Muscle of leg (tissue), 3 donors: ENCODE measurements at regions not wholly inside any gene's neighbourhood (a gene's known extent, or its start where the extent isn't known, plus 50 kb on each side); places are given as distances from the start of the nearest gene placed in this dataset.
A peak's percentile ranks its signal among the peaks of the same experiment; 100 is the strongest.
"Not testable (repeated sequence)": the region's sequence is repeated elsewhere in the genome, so short reads cannot be mapped to it uniquely, and the experiment has no call there.

Source experiments
- DNase-seq: peaks from one replicate; pipeline ENCODE4 v3.0.0; 2013
- H3K27ac ChIP-seq: one replicate; pipeline ENCODE4 v1.5.1; 2013; ENCODE audit warnings: mild to moderate bottlenecking, low read length, control low read depth
- H3K27me3 ChIP-seq: one replicate; pipeline ENCODE4 v1.6.1; 2013; ENCODE audit warnings: low read length; ENCODE audit not compliant: control insufficient read depth, insufficient read depth
- H3K36me3 ChIP-seq: one replicate; pipeline ENCODE4 v1.6.1; 2013; ENCODE audit warnings: low read length; ENCODE audit not compliant: control insufficient read depth, insufficient read depth
- H3K4me1 ChIP-seq: one replicate; pipeline ENCODE4 v1.6.1; 2013; ENCODE audit warnings: low read length; ENCODE audit not compliant: control insufficient read depth, insufficient read depth
- H3K4me3 ChIP-seq: one replicate; pipeline ENCODE4 v1.5.1; 2013; ENCODE audit warnings: low read length, control low read depth
- H3K9me3 ChIP-seq: replicated peaks from 2 replicates; pipeline ENCODE4 v1.6.1; 2013; ENCODE audit warnings: low read depth, low read length; ENCODE audit not compliant: control insufficient read depth
- WGBS: methylation state at CpG from one replicate; pipeline ENCODE4 v1.1.5; 2013; ENCODE audit warnings: missing lambda C conversion rate; ENCODE audit not compliant: insufficient coverage; 5-methylcytosine and 5-hydroxymethylcytosine counted together

DNA sequence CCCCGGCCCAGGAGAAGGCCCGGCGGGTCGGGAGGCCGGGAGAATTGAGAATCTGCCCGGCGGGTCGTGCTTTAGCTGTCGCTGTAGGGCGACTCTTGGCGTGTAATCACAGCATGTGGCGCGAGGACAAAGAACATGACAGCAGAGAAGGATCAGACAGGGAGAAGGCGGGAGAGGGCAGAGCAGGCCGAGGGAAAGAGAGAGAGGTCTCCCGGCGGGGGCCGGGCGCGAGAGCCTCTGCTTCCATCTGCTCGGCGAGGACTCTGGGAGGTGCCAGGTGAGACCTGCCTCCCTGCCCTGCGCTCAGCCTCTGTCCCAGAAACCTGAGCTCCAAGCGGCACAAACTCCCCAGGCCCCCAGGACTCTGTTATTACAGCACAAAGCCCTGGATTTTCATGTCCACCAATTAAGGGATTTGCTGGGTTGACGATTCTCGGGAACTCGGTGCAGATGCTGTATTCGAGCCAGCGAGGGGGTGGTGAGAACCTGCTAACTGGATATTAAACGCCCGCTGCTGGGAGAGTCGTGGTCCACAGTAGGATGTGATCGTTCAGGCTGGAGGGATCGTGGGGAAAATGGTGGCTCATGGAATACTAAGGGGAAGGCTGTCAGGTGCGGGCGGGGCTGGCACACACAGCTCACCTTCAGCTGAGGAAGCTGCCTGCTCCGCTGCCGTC, 172.0 kb upstream of the CIBAR2 start:
- peaks cover 65% of the 10 kb centered on the region for H3K4me1 ChIP-seq

DNA sequence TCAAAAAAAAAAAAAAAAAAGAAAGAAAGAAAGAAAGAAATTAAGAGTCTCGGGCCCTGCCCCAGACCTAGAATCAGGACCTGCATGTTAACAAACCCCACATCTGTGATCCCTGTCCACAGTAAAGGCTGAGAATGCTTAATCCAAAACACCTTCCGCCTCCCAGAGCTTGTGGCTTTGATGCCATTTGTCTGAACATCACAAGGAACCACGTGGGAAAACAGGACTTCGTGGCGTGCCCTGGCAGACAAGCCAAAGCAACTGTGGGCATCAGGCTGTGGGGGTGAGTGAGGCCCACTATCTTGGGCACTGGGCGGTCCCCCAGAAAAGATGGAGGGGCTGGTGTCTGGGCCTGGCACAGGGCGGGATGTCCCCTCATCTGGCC, 173.4 kb upstream of the CIBAR2 start:
- Histone ChIP-seq H3K36me3 (no peaks in the 10 kb centered on the region), H3K9me3 (no peaks in the 10 kb centered on the region), H3K4me3 (no peak overlapping the region), H3K4me1 (peaks cover 70% of the 10 kb centered on the region), H3K27ac (no peak overlapping the region), H3K27me3 (no peaks in the 10 kb centered on the region)
- DNase-seq, result no peak
- 76% methylated on average over 6 of the region's 7 CpGs for WGBS

More for the DNA sequence above, 172.0 kb upstream of the CIBAR2 start:
- DNase-seq, result peak; percentile 62
- WGBS, result 53% methylated on average over 36 of the region's 38 CpGs
- Histone ChIP-seq H3K27me3 (no peaks in the 10 kb centered on the region), H3K4me3 (no peak overlapping the region), H3K27ac (peak overlapping the region; percentile 29), H3K36me3 (no peaks in the 10 kb centered on the region), H3K9me3 (no peaks in the 10 kb centered on the region)

GRCh38 chr16:85286066-85286831, 174.0 kb upstream of the CIBAR2 start:
- H3K27ac ChIP-seq, result peak overlapping the region; percentile 70
- peak; percentile 86 for DNase-seq
- no peaks in the 10 kb centered on the region for H3K36me3 ChIP-seq
- WGBS, result 42% methylated on average over 29 of the region's 29 CpGs
- no peaks in the 10 kb centered on the region for H3K27me3 ChIP-seq
- no peak overlapping the region for H3K4me3 ChIP-seq
- no peaks in the 10 kb centered on the region for H3K9me3 ChIP-seq
- peaks cover 75% of the 10 kb centered on the region for H3K4me1 ChIP-seq

GRCh38 chr16:85286951-85287814, 174.9 kb upstream of the CIBAR2 start:
- no peak overlapping the region for H3K4me3 ChIP-seq
- 49% methylated on average over 33 of the region's 34 CpGs for WGBS
- H3K9me3 ChIP-seq, result no peaks in the 10 kb centered on the region
- peak; percentile 89 for DNase-seq
- H3K27me3 ChIP-seq, result no peaks in the 10 kb centered on the region
- H3K36me3 ChIP-seq, result no peaks in the 10 kb centered on the region
- peaks cover 82% of the 10 kb centered on the region for H3K4me1 ChIP-seq
- H3K27ac ChIP-seq, result peak overlapping the region; percentile 70

- DNase-seq, H3K9me3 ChIP-seq, H3K4me3 ChIP-seq, H3K36me3 ChIP-seq, H3K27ac ChIP-seq, H3K27me3 ChIP-seq: not testable (repeated sequence)
- peaks cover 82% of the 10 kb centered on the region for H3K4me1 ChIP-seq
- 87% methylated on average over 3 of the region's 13 CpGs for WGBS
Measured at GRCh38 chr16:85287815-85288109, 175.5 kb upstream of the CIBAR2 start.

- peaks cover 78% of the 10 kb centered on the region for H3K4me1 ChIP-seq
- H3K9me3 ChIP-seq, result no peaks in the 10 kb centered on the region
- H3K27ac ChIP-seq, result no peak overlapping the region
- DNase-seq, result no peak
- H3K36me3 ChIP-seq, result no peaks in the 10 kb centered on the region
- no peak overlapping the region for H3K4me3 ChIP-seq
- no peaks in the 10 kb centered on the region for H3K27me3 ChIP-seq
- 96% methylated on average over 4 of the region's 4 CpGs for WGBS
Measured at GRCh38 chr16:85288341-85288868, 176.1 kb upstream of the CIBAR2 start.

DNA sequence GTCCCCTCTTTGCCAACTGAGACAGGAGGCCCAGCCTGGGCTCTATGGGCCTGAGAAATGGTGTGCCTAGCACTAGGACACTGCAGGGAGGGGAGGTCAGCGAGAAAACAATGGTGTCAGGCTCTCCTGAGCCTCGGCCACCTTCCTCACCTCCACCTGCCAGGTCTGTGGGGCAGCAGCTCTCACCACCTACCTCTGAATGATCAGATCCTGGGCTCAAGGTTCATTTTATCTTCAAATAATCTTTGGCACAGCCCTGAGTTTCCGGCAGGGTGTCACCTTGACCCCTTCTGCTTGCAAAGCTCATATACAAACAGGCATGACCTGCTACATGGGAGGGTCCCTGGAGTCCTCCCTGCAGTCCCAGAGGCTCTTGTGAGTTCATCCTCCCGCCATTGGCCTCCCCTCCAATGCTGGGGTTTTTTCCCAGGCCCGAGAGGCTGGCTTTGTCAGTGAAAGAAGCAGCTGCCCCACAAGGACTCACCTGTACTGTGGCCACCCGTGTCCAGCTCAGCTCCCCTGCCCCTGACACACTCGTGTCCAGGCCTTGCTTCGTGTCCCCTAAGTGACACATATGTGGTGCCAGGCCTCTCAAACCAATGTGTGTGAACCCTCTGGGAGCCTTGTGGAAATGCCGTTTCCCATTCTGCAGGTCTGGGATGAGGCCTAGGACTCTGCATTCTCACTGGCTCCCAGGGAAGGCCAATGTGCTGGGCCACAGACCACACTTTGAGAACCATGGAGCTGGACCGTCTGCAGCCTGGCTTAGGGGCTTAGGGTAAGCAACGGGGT, 176.8 kb upstream of the CIBAR2 start:
- no peak for DNase-seq
- H3K36me3 ChIP-seq, result no peaks in the 10 kb centered on the region
- peaks cover 78% of the 10 kb centered on the region for H3K4me1 ChIP-seq
- 90% methylated on average over 9 of the region's 11 CpGs for WGBS
- H3K9me3 ChIP-seq, result no peaks in the 10 kb centered on the region
- H3K27me3 ChIP-seq, result no peaks in the 10 kb centered on the region
- H3K4me3 ChIP-seq, result no peak overlapping the region
- H3K27ac ChIP-seq, result no peak overlapping the region

DNA sequence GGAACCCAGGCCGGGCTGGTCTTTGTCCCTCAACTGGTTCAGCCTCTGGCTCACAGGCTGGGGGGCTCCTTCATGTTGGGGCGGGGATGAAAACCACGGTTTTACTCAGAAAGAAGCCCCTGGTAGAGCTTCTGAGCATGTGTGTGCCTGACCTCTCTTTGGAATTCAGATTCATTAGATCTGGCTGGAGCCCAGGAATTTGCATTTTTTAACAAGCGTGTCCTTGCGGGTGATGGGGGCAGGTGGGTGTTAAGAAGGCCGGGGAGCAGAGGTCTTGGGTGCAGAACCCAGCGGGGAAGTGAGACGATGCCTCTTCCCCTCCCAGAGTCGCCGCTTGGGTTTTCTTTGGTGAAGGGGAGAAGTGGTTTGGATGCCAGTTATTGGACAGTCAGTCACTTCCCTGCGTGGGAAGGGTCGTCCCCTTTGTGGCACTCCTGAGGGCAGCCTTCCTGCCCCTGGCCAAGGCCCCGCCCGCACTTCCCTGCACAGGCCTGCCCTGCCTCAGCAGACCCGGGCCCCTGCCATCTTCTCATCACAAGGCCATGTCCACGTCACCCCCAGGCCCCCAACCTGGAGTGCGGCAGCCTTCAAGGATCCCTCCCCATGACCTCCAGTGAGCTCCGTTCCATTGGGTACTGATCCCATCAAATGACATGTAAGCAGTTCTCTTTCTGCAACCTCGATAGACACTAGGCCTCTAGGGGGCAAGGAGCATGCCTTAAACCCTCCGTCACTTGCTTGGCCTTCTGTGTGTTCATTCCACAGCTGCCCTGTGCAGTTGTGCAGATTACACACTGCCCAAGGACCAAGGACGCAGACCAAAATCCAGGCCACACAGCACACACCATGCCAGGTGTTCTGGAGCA, 177.7 kb upstream of the CIBAR2 start:
- H3K27ac ChIP-seq, result no peak overlapping the region
- DNase-seq, result no peak
- H3K4me3 ChIP-seq, result no peak overlapping the region
- H3K27me3 ChIP-seq, result no peaks in the 10 kb centered on the region
- 71% methylated on average over 13 of the region's 21 CpGs for WGBS
- no peaks in the 10 kb centered on the region for H3K9me3 ChIP-seq
- peaks cover 71% of the 10 kb centered on the region for H3K4me1 ChIP-seq
- no peaks in the 10 kb centered on the region for H3K36me3 ChIP-seq
